ENCODE measurements at regions not wholly inside any gene's neighbourhood (a gene's known extent, or its start where the extent isn't known, plus 50 kb on each side); places are given as distances from the start of the nearest gene placed in this dataset.

- intact Hi-C loops (cut with DNase I; ENCODE audit: low total_unique reads), result no loop called here
- TF ChIP-seq CTCF (IDR thresholded peaks at IDR 0.05) (no peak), POLR2A (IDR thresholded peaks at IDR 0.05) (no peak)
- WGBS, 2 donors, result 67 to 89% methylated on average over 1 of the region's 1 CpG
- DNase-seq (ENCODE audit: low spot score in 2 of 2), result no peak
- H3K4me3 ChIP-seq (ENCODE audit: low read depth, poor library complexity, severe bottlenecking), result no peak overlapping the region
Observed at GRCh38 chr6:90939906-90940305, 353.0 kb upstream of the MAP3K7 start.

GRCh38 chr6:90938122-90938521 lies 351.2 kb upstream of the MAP3K7 start:
- no peak for DNase-seq (ENCODE audit: low spot score in 2 of 2)
- intact Hi-C loops (cut with DNase I; ENCODE audit: low total_unique reads), result no loop called here

GRCh38 chr6:90936286-90936685 lies 349.4 kb upstream of the MAP3K7 start:
- no peak overlapping the region for H3K4me3 ChIP-seq (ENCODE audit: low read depth, poor library complexity, severe bottlenecking)
- DNase-seq (ENCODE audit: low spot score in 2 of 2), result no peak
- intact Hi-C loops (cut with DNase I; ENCODE audit: low total_unique reads), result no loop called here
- 81 to 84% methylated on average over 5 of the region's 5 CpGs for WGBS, 2 donors
- TF ChIP-seq CTCF (IDR thresholded peaks at IDR 0.05) (no peak), POLR2A (IDR thresholded peaks at IDR 0.05) (no peak)

More at GRCh38 chr6:90938122-90938521, 351.2 kb upstream of the MAP3K7 start:
- no peak overlapping the region for H3K4me3 ChIP-seq (ENCODE audit: low read depth, poor library complexity, severe bottlenecking)
- TF ChIP-seq POLR2A (IDR thresholded peaks at IDR 0.05) (no peak), CTCF (IDR thresholded peaks at IDR 0.05) (no peak)

- no peak for TF ChIP-seq CTCF (IDR thresholded peaks at IDR 0.05)
- no peak for TF ChIP-seq POLR2A (IDR thresholded peaks at IDR 0.05)
- DNase-seq (ENCODE audit: low spot score in 2 of 2), result no peak
- 80 to 91% methylated on average over 7 of the region's 7 CpGs for whole genome bisulfite sequencing, 2 donors
- intact Hi-C loops (cut with DNase I; ENCODE audit: low total_unique reads), result no loop called here
- H3K4me3 ChIP-seq (ENCODE audit: low read depth, poor library complexity, severe bottlenecking), result no peak overlapping the region
Observed at GRCh38 chr6:90934966-90935365, 348.1 kb upstream of the MAP3K7 start.

GRCh38 chr6:90934081-90934480 lies 347.2 kb upstream of the MAP3K7 start:
- intact Hi-C loops (cut with DNase I; ENCODE audit: low total_unique reads), result no loop called here
- no peak for DNase-seq (ENCODE audit: low spot score in 2 of 2)
- WGBS, 2 donors, result 83 to 88% methylated on average over 5 of the region's 5 CpGs
- TF ChIP-seq CTCF (IDR thresholded peaks at IDR 0.05) (no peak), POLR2A (IDR thresholded peaks at IDR 0.05) (no peak)
- H3K4me3 ChIP-seq (ENCODE audit: low read depth, poor library complexity, severe bottlenecking), result no peak overlapping the region

GRCh38 chr6:90932351-90932750 lies 345.5 kb upstream of the MAP3K7 start:
- DNase-seq (ENCODE audit: low spot score in 2 of 2), result no peak
- TF ChIP-seq CTCF (IDR thresholded peaks at IDR 0.05) (no peak), POLR2A (IDR thresholded peaks at IDR 0.05) (no peak)
- WGBS, 2 donors, result 86 to 88% methylated on average over 1 of the region's 1 CpG
- intact Hi-C loops (cut with DNase I; ENCODE audit: low total_unique reads), result no loop called here
- no peak overlapping the region for H3K4me3 ChIP-seq (ENCODE audit: low read depth, poor library complexity, severe bottlenecking)
